ENCODE measurements at regions not wholly inside any gene's neighbourhood (a gene's known extent, or its start where the extent isn't known, plus 50 kb on each side); places are given as distances from the start of the nearest gene placed in this dataset.

DNA sequence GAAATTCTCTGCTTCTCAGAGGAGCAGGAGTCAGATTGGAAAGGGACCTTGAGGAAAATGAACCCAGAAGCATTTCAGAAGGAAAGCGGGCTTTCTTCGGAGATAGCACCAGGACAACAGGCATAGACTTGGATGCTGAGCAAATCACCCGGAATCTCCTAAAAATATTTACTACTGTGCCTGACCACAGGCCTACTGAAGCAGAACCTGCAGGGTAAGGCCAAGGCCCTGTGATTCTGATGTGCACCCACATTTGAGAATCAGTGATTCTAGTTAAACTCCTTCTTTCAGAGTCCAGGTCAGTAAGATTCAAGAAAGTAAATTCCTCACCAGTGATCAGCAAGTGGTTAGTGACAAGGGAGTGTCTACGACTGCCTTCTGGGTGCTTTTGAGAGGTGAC is 307.3 kb upstream of the DUSP10 start:
- no peak for TF ChIP-seq CTCF (IDR thresholded peaks at IDR 0.05; ENCODE audit: poor library complexity, severe bottlenecking)
- no peak for TF ChIP-seq EZH2 (IDR thresholded peaks at IDR 0.05; ENCODE audit: borderline replicate concordance, insufficient read depth, low read length, poor library complexity, severe bottlenecking)
- TF ChIP-seq SMC3 (conservative IDR thresholded peaks at IDR 0.05; ENCODE audit: poor library complexity) = no peak
- TF ChIP-seq RAD21 (conservative IDR thresholded peaks at IDR 0.05) = no peak
- TF ChIP-seq REST (IDR thresholded peaks at IDR 0.05; ENCODE audit: borderline replicate concordance) = no peak
- no peak for TF ChIP-seq POLR2AphosphoS5 (IDR thresholded peaks at IDR 0.05)

Measured in neural cell (in vitro differentiated cells).